Activated CD4-positive, alpha-beta T cell treated with anti-CD3 and anti-CD28 coated beads, Interleukin-10, Interleukin-2, amounts not matched to agents 100 ng/mL and 50 ng/mL, durations not matched to agents 16 hours and 8 hours (primary cell): ENCODE measurements at regions not wholly inside any gene's neighbourhood (a gene's known extent, or its start where the extent isn't known, plus 50 kb on each side); places are given as distances from the start of the nearest gene placed in this dataset.
A peak's percentile ranks its signal among the peaks of the same experiment; 100 is the strongest.

Source experiments
- DNase-seq: peaks from one replicate; pipeline ENCODE4 v3.0.0-alpha.2; 2020

DNA sequence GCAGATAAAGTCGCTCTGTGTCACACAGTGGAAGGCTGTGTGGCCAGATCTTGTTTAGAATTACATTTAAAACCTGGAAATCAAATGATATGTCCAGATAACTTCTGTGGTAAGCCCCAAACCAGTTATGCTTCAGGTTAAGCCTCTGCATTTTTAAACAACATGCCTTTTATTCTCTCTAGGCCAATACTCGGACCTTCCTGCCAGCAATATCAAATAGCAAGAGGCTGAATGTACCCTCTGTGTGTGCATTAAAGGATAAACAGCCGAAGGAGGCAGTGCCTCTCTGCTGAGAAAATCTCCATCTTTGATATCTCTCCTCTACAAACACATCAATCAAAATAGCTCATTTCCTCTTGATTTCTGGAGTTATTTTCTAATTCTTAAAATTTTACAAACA lies 67.1 kb upstream of the TMEM260 start:
- no peak for DNase-seq

DNA sequence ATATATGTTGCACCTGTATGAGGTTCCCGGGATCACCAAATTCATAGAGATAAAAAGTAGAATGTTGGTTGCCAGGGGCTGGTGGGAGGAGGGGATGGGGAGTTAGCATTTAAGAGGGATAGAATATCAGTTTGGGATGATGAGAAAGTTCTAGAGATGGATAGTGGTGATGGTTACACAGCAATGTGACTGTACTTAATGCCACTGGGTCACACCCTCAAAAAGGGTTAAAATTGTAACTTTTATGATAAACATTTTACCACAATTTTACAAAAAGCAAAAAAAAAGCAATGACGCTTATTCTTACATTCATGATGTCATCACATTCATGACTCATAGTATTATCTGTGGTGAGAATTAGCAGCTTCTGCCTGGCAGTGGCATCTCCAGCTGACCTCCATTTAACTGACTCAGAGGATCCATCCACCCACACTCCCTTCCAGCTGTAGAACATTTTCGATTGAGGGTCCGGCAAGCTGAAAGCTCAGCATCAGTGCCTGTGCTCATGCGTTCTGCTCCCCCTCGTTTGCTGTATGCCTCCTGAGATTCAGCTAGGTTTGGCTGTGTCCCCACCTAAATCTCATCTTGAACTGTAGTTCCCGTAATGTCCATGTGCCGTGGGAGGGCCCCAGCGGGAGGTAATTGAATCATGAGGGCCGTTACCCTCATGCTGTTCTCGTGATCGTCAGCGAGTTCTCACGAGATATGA lies 64.8 kb upstream of the TMEM260 start:
- peak; percentile 16 for DNase-seq

DNA sequence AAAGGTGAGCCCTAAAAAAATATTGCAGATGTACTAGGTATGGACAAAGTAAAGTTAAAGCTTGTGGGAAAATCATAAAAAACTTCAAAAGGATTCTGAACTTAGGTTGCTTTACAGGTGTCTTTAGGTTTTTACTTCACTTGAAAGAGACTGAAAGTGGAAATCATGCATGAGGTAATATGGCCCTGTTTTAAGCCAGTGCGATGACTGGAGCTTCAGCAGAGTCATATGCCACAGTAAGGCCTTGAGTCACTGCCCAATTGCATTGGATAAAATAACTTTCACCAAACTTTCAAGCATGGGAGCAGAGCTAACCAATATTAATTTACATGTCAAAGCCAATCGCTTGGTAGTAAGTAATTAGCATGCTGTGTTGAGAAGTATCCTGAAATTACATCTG lies 63.9 kb upstream of the TMEM260 start:
- DNase-seq = no peak

DNA sequence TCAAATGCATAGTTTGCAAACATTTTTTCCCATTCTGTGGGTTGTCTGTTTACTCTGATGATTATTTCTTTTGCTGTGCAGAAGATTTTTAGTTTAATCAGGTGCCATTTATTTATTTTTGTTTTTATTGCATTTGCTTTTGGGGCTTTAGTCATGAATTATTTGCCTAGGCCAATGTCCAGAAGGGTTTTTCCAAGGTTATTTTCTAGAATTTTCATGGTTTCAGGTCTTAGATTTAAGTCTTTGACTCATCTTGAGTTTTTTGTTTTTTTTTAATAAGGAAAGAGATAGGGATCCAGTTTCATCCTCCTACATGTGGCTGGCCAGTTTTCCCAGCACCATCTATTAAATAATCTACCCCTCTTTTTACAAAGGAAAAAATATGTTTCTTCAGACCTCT lies 57.2 kb upstream of the TMEM260 start:
- no peak for DNase-seq

DNA sequence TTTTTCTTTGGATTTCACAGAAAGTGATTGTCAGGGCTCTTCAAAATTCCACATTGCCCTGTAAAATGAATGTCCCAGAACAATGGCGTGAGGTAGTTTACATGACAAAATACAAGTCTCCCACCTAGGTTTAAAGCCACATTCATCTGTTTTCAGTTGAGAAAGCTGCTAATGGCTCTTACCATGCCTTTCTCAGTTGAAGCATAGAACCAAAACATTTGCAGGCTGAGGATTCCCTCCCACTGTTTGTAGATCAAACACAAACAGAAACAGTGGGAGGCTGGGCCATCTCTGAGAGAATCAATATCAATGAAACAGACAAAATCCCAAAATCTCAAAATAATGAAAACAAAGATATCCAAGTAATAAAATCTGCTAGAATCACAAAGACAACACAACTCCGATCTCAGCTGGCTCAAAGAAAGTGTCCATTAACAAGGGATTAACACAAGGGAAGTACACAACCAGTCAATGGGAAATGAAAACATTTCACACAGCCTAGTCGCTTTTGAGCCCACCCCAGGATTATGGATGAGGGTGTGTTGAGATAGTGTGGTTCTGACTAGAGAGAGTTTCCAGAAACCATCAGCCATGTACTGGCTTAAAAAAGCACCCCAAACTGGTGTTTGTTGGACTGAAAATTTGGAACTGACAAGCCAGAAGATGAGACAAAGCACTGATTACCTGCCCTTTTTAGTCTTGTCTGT lies 54.5 kb upstream of the TMEM260 start:
- no peak for DNase-seq

DNA sequence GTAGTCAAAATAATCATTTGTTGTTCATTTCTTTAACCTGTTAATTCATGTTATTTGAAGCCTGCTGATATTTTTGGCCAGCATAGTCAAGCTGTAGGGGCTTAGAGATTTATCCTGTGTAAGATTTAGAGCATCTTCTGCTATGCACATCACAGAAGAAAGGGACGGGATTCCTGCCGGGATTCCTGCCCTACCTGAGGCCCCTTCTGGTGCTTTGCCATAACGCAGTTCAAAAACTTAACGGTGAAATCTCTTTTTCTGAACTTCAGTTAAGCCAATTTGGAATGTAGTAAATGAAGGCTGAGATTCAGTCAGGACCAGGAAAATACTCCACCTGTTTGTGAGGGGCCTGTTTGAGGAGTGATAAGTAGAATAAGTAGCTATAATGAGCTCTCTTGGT lies 50.7 kb upstream of the TMEM260 start:
- DNase-seq = no peak
